Sigmoid colon (tissue), 4 donors: ENCODE measurements at regions not wholly inside any gene's neighbourhood (a gene's known extent, or its start where the extent isn't known, plus 50 kb on each side); places are given as distances from the start of the nearest gene placed in this dataset.

Experiments
- POLR2A ChIP-seq, 2 donors: fragments of 450-650 bp; IDR thresholded peaks; one replicate each; pipeline ENCODE4 v1.6.1; 2016; ENCODE audit warnings: antibody characterized with exemption in 2 of 2, mild to moderate bottlenecking in 2 of 2, moderate library complexity in 2 of 2
- POLR2AphosphoS5 ChIP-seq, 4 donors: sonication (generic); formaldehyde crosslinking; IDR thresholded peaks; one replicate each; pipeline ENCODE4 v1.6.1; 2017; ENCODE audit warnings: antibody characterized with exemption in 4 of 4
- TF ChIP-seq, protein P1 (sequence below), 4 experiments: fragments of 450-650 bp in 3 of 4; fragments of 200-600 bp in 1 of 4; IDR thresholded peaks; one replicate each; pipeline ENCODE4 v1.5.1; 2016 to 2019; ENCODE audit warnings: antibody characterized with exemption in 4 of 4, mild to moderate bottlenecking in 3 of 4, moderate library complexity in 2 of 4

DNA sequence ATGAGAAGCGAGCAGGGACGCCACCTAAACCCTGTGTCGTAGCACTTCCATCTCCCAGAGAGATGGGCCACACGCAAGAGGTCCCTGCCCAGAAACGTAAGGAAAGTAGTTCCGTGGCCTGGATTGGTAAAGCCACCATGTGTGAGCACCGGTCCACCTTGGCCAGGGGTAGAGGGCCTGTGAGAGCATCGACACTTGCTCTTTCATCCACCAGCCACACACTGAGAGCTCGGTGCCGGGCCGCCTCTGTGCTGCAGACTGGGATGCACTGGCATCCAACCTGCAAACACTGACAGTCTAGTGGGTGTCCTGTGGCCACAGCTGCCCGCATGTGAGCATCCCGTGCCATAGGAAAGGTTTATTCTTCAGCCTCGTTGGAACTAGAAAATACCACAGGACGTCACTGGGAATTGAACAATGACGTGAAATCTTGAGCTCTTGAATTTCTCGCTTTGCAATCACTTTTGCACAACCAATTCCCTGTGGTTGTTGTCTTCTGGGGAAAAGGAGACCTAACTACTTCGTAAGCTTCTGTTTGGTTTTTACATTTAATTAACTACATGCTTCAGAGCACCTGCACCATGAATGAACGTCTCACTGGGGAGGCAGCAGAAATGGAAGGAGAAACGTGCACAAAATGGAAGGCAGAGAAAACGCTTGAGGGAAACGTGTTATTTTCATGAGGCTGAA is 212.0 kb upstream of the RAB6C start:
- TF ChIP-seq, protein P1, sequence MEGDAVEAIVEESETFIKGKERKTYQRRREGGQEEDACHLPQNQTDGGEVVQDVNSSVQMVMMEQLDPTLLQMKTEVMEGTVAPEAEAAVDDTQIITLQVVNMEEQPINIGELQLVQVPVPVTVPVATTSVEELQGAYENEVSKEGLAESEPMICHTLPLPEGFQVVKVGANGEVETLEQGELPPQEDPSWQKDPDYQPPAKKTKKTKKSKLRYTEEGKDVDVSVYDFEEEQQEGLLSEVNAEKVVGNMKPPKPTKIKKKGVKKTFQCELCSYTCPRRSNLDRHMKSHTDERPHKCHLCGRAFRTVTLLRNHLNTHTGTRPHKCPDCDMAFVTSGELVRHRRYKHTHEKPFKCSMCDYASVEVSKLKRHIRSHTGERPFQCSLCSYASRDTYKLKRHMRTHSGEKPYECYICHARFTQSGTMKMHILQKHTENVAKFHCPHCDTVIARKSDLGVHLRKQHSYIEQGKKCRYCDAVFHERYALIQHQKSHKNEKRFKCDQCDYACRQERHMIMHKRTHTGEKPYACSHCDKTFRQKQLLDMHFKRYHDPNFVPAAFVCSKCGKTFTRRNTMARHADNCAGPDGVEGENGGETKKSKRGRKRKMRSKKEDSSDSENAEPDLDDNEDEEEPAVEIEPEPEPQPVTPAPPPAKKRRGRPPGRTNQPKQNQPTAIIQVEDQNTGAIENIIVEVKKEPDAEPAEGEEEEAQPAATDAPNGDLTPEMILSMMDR (IDR thresholded peaks at IDR 0.05) = no peak
- no peak for TF ChIP-seq POLR2AphosphoS5 (IDR thresholded peaks at IDR 0.05)
- no peak for TF ChIP-seq POLR2A (IDR thresholded peaks at IDR 0.05)
